SK-N-DZ (cell line): ENCODE measurements at regions not wholly inside any gene's neighbourhood (a gene's known extent, or its start where the extent isn't known, plus 50 kb on each side); places are given as distances from the start of the nearest gene placed in this dataset.
A peak's percentile ranks its signal among the peaks of the same experiment; 100 is the strongest.
"Not testable (repeated sequence)": the region's sequence is repeated elsewhere in the genome, so short reads cannot be mapped to it uniquely, and the experiment has no call there.

Source experiments
- DNase-seq: peaks from one replicate; pipeline ENCODE4 v3.0.0-alpha.2; 2015; ENCODE audit warnings: low spot score

DNA sequence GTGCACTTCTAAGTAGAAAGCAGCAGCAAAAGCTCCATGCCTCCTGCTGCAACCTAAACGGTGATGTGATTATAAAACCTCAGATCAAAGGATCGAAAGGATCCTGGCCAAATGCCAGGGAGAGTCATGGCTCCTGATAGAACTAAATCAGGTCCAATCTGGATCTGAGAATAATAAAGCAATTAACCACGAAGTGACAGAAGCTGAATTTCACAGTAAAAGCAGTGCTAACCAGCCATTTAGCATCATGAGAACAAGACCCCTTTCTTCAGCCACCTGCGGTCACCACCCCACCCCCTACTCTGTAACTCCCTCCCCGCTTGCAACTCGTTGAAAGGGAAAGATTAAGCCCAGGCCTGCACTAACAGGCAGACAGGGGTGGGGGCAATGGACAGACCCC is 748.7 kb downstream of the BCL11A start:
- DNase-seq, result peak; percentile 63

- DNase-seq, result no peak
Observed at GRCh38 chr2:59803586-59803985, 749.9 kb downstream of the BCL11A start.

DNA sequence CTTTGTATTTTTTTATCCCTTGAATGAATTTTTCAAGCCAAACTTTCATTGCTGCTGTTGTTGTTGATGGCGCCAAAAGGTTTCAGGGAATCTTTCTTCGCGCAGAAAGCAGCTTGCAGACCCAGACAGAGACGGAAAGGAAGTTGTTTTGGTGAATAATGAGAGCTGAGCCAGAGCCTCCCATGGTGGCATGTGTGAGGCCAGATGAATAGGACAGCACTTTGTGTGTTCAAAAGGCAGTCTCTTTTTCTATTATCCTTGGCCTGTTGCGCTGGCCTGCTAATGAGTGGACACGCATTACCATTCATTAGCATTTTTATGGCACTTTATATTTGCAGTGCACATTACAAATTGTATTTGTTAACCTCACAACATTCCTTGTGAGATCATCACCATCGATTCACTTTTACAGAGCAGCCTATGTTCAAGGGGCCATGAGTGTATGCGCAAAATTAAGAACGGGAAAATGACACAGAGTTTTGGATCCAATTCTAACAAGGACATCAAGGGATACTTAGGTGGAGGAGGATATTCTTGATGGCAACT is 754.7 kb downstream of the BCL11A start:
- DNase-seq, result no peak

DNA sequence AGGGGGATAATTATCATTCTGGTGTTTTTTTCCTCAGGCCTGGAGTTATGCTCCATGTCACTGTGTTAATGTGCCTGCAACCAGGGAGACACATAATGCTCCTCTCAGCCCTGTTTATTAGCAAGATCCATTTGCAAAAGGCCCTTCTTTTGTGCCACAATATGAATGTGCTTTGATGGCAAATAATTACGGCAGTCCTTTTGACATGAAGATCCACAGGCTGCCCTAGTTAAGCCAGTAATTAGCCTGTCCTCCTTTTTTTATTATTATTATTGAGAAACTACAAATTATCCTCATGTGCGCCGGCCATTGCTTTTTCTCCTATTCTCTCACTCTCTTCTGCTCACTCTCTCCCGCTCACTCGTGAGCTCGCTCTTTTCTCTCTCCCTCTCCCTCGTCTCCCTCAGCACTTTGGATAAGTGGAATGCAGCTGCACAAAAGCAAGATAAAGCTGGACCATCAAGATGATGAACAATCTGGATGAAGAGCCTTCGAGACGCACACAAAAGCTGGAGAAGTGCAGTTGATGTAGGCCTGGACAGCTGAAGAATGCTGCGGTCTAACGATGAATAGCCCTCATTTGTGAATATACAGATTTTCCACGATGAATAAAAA is 762.3 kb downstream of the BCL11A start:
- no peak for DNase-seq

DNA sequence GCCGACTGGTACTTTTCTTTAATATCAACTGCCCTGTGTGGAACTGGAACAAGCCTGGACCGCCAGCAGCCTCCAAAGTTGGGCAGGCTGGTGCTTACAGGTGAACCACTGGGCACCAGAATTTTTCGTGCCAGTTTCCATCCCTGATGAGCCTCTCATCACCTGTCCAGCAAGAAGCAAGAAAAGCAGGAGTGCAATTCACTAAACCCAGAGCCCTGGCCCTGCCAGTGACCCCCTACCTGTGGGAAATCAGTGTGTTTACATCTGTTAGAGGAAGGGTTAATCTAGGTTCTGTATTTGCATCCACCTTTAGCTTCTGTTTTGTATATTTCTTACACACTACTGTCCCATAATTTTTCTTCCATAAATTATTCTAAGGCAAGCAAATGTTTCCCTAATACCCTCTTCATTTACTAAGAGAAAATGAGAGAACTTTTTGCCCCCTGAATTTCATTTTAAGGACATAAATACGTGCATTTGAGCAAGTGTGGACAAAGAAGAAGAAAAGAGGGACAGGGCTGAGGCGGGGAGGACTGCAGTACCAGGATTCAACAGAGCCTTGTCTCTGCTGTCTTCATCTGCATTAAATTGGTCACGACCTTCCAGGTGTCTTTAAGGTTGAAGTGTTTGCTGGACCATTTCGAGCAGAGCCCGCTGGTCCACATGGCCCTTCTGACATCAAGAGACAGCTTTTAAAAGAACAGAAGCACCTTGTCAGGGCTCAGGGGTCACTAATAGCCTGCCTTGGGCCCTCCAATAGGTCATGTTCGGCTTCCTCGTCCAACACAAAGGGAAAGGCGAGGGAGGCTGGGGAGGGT is 763.1 kb downstream of the BCL11A start:
- peak; percentile 29 for DNase-seq

DNA sequence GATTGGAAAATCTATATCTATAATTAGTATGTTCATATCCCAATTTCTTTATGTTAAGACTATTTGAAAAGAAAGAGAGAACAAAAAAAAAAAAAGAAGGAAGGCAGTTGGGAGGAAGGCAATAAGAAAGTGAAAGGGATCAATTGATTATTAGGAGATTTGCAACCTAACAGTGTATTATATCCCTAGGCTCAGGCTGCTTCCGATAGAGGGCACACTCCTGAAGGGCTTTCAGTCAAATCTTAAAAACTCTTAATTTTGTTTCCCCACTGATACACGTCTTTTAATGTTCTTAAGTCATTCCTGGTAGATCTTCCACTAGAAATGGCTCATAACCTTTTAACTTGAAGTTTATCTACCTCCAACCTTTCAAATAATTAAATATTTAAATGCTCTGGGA is 763.9 kb downstream of the BCL11A start:
- no peak for DNase-seq

- DNase-seq, result no peak
Observed at GRCh38 chr2:59787095-59787494, 766.4 kb downstream of the BCL11A start.

DNA sequence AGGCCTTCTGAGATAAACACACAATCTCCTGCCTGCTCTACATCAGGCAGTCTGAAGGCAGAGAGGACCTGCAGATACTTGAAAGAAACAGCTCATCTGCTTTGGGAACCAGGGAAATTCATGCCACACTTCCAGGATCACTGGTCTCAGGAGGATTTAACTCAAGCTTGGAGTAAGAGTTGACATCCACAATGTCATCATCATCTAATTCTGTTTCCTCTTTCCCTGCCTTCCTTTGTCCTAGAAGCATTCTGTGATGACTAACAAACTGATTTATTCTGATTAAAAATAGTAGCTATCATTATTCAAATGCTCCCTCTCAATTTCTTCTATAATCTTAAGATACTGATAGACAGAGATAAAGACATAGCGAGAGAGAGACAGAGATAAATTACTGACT is 766.8 kb downstream of the BCL11A start:
- no peak for DNase-seq

GRCh38 chr2:59779571-59779970 is 773.9 kb downstream of the BCL11A start:
- no peak for DNase-seq

- DNase-seq, result no peak
Observed at GRCh38 chr2:59777120-59777519, 776.3 kb downstream of the BCL11A start.

DNA sequence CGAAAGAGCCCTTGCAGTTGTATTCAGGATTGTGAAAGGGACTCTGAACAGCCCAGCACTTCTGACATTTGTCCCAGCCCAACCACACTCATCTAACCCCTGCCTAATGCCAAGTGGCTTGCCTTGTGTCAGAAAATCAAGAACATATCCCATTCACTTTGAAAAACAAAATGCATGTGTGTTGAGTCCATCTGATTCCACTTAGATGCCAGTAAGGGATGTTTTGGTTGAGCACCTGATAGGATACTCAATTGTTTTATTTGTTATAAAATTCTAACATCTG is 776.8 kb downstream of the BCL11A start:
- no peak for DNase-seq

- DNase-seq, result no peak
Observed at GRCh38 chr2:59774821-59775433, 778.5 kb downstream of the BCL11A start.

DNA sequence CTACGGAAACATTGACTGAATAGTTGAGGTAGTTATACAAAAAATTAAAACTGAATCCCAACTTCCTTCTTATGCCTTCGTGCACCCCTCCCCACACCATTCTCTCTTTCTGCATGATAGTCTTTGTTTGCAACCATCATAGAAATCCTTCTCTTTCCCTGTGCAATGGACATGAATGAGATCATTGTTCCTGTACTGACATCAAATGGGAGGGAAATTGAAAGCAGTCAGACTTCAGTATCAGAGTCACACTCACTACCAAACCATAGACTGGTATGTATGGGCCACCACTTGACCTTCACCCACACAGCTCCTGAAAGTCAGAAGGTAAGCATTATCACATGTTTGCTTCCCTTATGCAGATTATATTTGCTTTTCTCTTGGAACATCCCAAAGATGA is 782.8 kb downstream of the BCL11A start:
- no peak for DNase-seq

DNA sequence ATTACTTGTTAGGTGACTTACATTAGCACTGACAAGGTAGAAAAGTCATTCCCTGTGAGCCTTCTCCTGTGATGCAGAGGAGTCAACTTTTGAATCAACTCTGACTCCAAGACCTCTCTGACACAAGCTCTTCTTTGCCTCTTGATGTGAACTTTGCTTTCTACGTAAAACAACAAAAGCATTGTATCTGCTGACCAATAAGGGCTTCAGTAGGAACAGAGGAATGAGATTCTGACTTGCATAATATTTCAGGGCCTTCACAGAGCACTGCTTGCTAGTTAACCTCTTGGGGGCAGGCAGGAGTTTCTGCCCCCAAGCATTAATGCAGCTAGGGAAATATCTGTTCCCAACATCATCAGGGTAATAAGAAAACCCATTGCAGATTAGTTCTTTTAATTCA is 791.5 kb downstream of the BCL11A start:
- DNase-seq, result no peak

GRCh38 chr2:59756150-59756549 is 797.3 kb downstream of the BCL11A start:
- no peak for DNase-seq

DNA sequence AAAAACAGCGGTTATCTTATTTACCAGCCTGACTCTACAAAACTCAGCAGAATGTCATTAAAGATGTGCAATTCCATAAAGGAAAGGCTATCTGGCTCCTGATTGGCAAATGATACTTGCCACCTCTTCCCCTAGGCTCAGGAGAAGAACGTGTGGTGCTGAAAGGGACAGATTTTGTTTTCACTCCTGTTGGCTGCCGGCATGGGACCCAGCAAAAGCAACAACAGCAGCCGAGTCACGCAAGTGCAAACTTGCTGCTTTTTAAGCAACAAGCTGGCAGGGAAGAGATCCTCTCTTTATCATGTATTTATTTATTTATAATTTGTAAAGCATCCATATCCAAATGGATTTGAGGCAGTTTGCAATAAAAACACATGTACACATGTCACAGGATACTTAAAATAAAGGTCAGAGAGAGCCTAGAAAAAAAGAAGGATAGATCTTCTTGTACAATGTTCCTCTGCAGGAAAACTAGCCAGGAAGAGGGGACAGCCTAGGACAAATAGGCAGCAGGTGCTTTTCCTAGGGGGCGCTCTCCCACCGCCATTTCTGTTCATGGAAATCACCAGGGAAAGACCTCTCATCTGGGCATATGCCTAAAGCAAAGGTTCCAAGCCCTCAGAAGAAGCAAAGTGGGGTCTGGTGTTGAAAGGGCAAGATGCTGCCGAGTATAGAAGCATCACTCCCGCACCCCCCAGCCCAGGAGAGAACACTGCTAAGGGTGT is 799.3 kb downstream of the BCL11A start:
- no peak for DNase-seq

- no peak for DNase-seq
Observed at GRCh38 chr2:59752512-59752911, 800.9 kb downstream of the BCL11A start.

- DNase-seq, result no peak
Observed at GRCh38 chr2:59752071-59752470, 801.4 kb downstream of the BCL11A start.

DNA sequence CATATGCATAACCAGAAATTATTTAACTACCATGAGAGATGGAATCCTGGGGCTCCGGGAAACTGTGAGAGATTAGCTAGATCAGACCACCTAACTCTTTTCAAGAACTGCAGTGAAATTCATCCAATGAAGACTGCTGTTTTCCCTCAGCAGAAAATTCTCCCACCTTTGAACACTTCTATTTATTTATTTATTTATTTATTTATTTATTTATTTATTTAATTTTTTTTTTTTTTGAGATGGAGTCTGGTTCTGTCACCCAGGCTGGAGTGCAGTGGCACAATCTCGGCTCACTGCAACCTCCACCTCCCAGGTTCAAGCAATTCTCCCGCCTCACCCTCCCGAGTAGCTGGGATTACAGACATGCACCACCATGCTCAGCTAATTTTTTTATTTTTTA is 802.2 kb downstream of the BCL11A start:
- not testable (repeated sequence) for DNase-seq

DNA sequence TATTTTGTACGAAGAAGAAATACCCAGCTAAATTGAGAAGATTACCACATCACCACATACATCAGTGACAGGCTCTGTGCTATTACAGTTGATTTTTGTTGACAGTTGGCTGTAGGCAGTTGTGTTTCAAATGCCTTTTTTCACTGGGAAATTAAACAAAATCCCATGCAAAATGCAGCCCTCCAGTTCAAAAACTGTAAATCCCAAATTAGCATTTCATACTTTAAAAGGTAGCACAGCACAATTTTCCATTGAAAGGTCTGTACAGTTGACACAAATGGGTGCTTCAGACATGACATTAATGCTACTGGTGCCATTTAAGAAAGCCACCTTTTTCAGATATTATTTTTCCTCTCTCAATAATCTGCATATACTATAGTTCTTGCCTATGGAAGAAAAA is 807.2 kb downstream of the BCL11A start:
- DNase-seq, result no peak

GRCh38 chr2:59745085-59745484 is 808.4 kb downstream of the BCL11A start:
- DNase-seq, result no peak

- no peak for DNase-seq
Observed at GRCh38 chr2:59744436-59744835, 809.0 kb downstream of the BCL11A start.
